Endothelial cell of umbilical vein (primary cell): ENCODE measurements at regions not wholly inside any gene's neighbourhood (a gene's known extent, or its start where the extent isn't known, plus 50 kb on each side); places are given as distances from the start of the nearest gene placed in this dataset.

Experiments
- EZH2 ChIP-seq: IDR thresholded peaks from 2 replicates; pipeline ENCODE4 v1.6.1; 2012; ENCODE audit warnings: borderline replicate concordance, low read depth, mild to moderate bottlenecking, moderate library complexity, low read length, inconsistent platforms; ENCODE audit not compliant: severe bottlenecking
- GATA2 ChIP-seq: IDR thresholded peaks from 2 replicates; pipeline ENCODE4 v1.7.0; 2011; ENCODE audit warnings: low read depth, mild to moderate bottlenecking, moderate library complexity, mixed read lengths, low read length; ENCODE audit not compliant: insufficient read length, insufficient read depth
- JUN ChIP-seq: IDR thresholded peaks from 2 replicates; pipeline ENCODE4 v1.6.1; 2011; ENCODE audit warnings: borderline replicate concordance, low read depth; ENCODE audit not compliant: insufficient read length, insufficient read depth
- MYC ChIP-seq: IDR thresholded peaks from one replicate; pipeline ENCODE4 v1.6.1; 2011; ENCODE audit warnings: mild to moderate bottlenecking, low read depth, low read length
- POLR2A ChIP-seq: IDR thresholded peaks from 2 replicates; pipeline ENCODE4 v1.6.1; 2012; ENCODE audit warnings: low read depth, mild to moderate bottlenecking, control low read depth, low read length
- POLR2AphosphoS5 ChIP-seq: IDR thresholded peaks from 2 replicates; pipeline ENCODE4 v1.6.1; 2012; ENCODE audit warnings: low read depth, mild to moderate bottlenecking, control low read depth, low read length, moderate library complexity; ENCODE audit not compliant: insufficient read depth
- TF ChIP-seq, protein P1 (sequence below), 2 donors: IDR thresholded peaks; 1 replicate in 1 of 2; 2 replicates in 1 of 2; pipeline ENCODE4 v1.5.1; 2011; ENCODE audit warnings: low read length in 2 of 2, mild to moderate bottlenecking in 2 of 2, moderate library complexity in 2 of 2, control low read depth in 1 of 2, inconsistent platforms in 1 of 2, low read depth in 1 of 2; ENCODE audit not compliant: insufficient read depth in 1 of 2; ENCODE audit errors: extremely low read depth in 1 of 2
- TF ChIP-seq, protein P2 (sequence below): IDR thresholded peaks from 2 replicates; pipeline ENCODE4 v1.6.1; 2011; ENCODE audit not compliant: insufficient read depth, insufficient read length

DNA sequence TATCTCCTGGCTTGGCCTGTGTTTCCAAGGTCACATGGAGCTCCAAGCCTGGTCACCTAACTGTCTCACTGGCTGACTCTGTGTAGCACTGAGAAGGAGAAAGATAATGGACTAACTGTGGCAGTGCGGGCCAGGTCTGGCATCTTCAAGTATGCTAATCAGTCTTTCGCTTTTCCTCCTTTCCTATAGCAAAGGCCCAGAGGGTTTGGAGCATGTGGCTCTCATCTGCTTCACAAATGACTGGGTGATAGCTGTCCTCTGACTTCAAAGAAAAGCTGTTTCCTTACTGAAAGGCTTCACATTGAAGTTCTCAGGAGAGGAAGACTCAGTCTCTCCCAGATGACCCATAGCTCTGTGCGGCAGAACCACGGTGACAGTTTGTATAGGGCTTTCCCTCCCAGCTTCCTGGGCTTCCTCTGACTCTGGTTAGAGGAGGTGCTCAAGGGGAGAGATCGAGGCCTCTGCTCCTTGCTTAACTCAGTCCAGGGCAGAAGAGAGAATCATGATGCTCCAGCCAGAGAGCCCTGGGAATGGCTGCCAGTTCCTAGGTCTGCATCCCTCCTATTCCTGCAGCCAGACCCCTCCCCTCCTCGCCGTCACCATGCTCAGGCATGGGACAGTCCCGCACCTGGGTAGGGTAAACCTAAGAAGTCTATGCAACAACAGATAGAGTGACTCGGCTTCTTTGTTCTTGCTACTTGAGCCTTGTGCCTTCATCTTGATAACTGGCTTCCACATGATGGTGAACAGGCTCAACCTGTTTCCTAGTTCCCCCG is 72.3 kb downstream of the CCDC71L start:
- TF ChIP-seq, protein P1, sequence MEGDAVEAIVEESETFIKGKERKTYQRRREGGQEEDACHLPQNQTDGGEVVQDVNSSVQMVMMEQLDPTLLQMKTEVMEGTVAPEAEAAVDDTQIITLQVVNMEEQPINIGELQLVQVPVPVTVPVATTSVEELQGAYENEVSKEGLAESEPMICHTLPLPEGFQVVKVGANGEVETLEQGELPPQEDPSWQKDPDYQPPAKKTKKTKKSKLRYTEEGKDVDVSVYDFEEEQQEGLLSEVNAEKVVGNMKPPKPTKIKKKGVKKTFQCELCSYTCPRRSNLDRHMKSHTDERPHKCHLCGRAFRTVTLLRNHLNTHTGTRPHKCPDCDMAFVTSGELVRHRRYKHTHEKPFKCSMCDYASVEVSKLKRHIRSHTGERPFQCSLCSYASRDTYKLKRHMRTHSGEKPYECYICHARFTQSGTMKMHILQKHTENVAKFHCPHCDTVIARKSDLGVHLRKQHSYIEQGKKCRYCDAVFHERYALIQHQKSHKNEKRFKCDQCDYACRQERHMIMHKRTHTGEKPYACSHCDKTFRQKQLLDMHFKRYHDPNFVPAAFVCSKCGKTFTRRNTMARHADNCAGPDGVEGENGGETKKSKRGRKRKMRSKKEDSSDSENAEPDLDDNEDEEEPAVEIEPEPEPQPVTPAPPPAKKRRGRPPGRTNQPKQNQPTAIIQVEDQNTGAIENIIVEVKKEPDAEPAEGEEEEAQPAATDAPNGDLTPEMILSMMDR (IDR thresholded peaks at IDR 0.05; ENCODE audit: extremely low read depth in 1 of 2, insufficient read depth in 1 of 2, low read depth in 1 of 2, low read length in 2 of 2) = no peak
- TF ChIP-seq POLR2A (no peak), EZH2 (no peak), POLR2AphosphoS5 (no peak), MYC (no peak), GATA2 (no peak), JUN (no peak)
- TF ChIP-seq, protein P2, sequence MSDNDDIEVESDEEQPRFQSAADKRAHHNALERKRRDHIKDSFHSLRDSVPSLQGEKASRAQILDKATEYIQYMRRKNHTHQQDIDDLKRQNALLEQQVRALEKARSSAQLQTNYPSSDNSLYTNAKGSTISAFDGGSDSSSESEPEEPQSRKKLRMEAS = no peak
